K562 (cell line): ENCODE measurements at regions not wholly inside any gene's neighbourhood (a gene's known extent, or its start where the extent isn't known, plus 50 kb on each side); places are given as distances from the start of the nearest gene placed in this dataset.

Experiments used
- ATAC-seq: fragments of 200-7000 bp; cut with Tn5 transposase; 3 replicates; pipeline ENCODE4 v1.9.1; 2020; ENCODE audit warnings: moderate library complexity
- BruUV-seq: library from RNA; stranded (reverse); fragments of 400-500 nt; replicated peaks from 2 replicates; lab custom pipeline; 2021; lab: Mats Ljungman, UMichigan
- CTCF ChIA-PET: fragments of 300-600 bp; formaldehyde crosslinking; extraction: SDS; loops from one replicate; lab custom pipeline; 2021; ENCODE audit warnings: low intra/inter-chr PET ratio; lab: Yijun Ruan, JAX
- POLR2A ChIA-PET: fragments of 300-600, 350-650 bp; sonication (Branson Sonifier 250); formaldehyde crosslinking; extraction: SDS; loops from one replicate; lab custom pipeline; 2021; ENCODE audit warnings: antibody characterized with exemption, inconsistent platforms; lab: Yijun Ruan, JAX
- DNase-seq, 4 experiments: peaks; one replicate each; pipeline versions ENCODE4 v3.0.0 to v3.0.0-alpha.2; 2011 to 2018; ENCODE audit warnings: low spot score in 3 of 4, mixed read lengths in 3 of 4; ENCODE audit errors: extremely low read depth in 1 of 4
- FAIRE-seq: peaks from 2 replicates; lab custom pipeline; 2011; peaks lifted over from hg19 to GRCh38; lab: Jason Lieb, UNC
- H2AFZ ChIP-seq: 2 replicates; pipeline ENCODE4 v1.6.0; 2011; ENCODE audit warnings: low read depth, low read length, control low read depth, inconsistent platforms
- H3K27ac ChIP-seq: fragments of 200-600 bp; 3 replicates; pipeline ENCODE4 v1.8.0; 2011; ENCODE audit warnings: low read depth, mild to moderate bottlenecking, control low read depth, inconsistent platforms, low read length, moderate library complexity, mixed read lengths; ENCODE audit errors: extremely low read depth
- H3K27me3 ChIP-seq, 2 experiments: fragments of 300-600 bp in 1 of 2; 2 replicates in 1 of 2; 3 replicates in 1 of 2; pipeline versions ENCODE4 v1.6.0 to v1.8.0; 2011; ENCODE audit warnings: inconsistent platforms in 2 of 2, low read length in 2 of 2, mild to moderate bottlenecking in 1 of 2, mixed read lengths in 1 of 2, moderate library complexity in 1 of 2; ENCODE audit not compliant: control insufficient read depth in 2 of 2, insufficient read depth in 2 of 2
- H3K36me3 ChIP-seq: fragments of 300-600 bp; 3 replicates; pipeline ENCODE4 v1.8.0; 2011; ENCODE audit warnings: mild to moderate bottlenecking, low read length, inconsistent platforms; ENCODE audit not compliant: control insufficient read depth, insufficient read depth
- H3K4me1 ChIP-seq, 2 experiments: fragments of 200-600 bp in 1 of 2; replicated peaks in 1 of 2; 2 replicates in 1 of 2; 3 replicates in 1 of 2; pipeline versions ENCODE4 v1.5.1 to v1.8.0; 2011; ENCODE audit warnings: inconsistent platforms in 2 of 2, low read length in 2 of 2, mild to moderate bottlenecking in 1 of 2, mixed read lengths in 1 of 2, moderate library complexity in 1 of 2; ENCODE audit not compliant: control insufficient read depth in 2 of 2, insufficient read depth in 2 of 2
- H3K4me2 ChIP-seq: 2 replicates; pipeline ENCODE4 v1.6.1; 2011; ENCODE audit warnings: low read length, control low read depth, inconsistent platforms, mixed read lengths; ENCODE audit not compliant: insufficient read depth
- H3K4me3 ChIP-seq: fragments of 200-600 bp; sonication (generic), shearing (Covaris generic); 2 replicates; pipeline ENCODE4 v1.5.1; 2016; ENCODE audit warnings: control low read depth, inconsistent platforms
- H3K79me2 ChIP-seq: fragments of 200-600 bp; 3 replicates; pipeline ENCODE4 v1.8.0; 2011; ENCODE audit warnings: low read length, inconsistent platforms; ENCODE audit not compliant: control insufficient read depth, insufficient read depth
- H3K9ac ChIP-seq, 2 experiments: 2 replicates each; pipeline versions ENCODE4 v1.6.0 to v1.6.1; 2011; ENCODE audit warnings: low read depth in 2 of 2, low read length in 2 of 2, control low read depth in 1 of 2, inconsistent platforms in 1 of 2, mild to moderate bottlenecking in 1 of 2, mixed read lengths in 1 of 2; ENCODE audit not compliant: insufficient read depth in 1 of 2
- H3K9me1 ChIP-seq: one replicate; pipeline ENCODE4 v1.6.0; 2011; ENCODE audit warnings: inconsistent platforms, mild to moderate bottlenecking, low read length, moderate library complexity; ENCODE audit not compliant: control insufficient read depth, insufficient read depth
- H3K9me3 ChIP-seq: replicated peaks from 2 replicates; pipeline ENCODE4 v1.5.1; 2011; ENCODE audit warnings: low read depth, low read length, inconsistent platforms; ENCODE audit not compliant: control insufficient read depth, insufficient read depth
- H4K20me1 ChIP-seq: replicated peaks from 2 replicates; pipeline ENCODE4 v1.6.1; 2011; ENCODE audit warnings: low read length, inconsistent platforms, mixed read lengths; ENCODE audit not compliant: control insufficient read depth, insufficient read depth
- BRD4 ChIP-seq: fragments of 200-600 bp; sonication (generic); IDR thresholded peaks from 2 replicates; pipeline ENCODE4 v1.6.1; 2017; ENCODE audit warnings: inconsistent platforms
- GATAD2A ChIP-seq: fragments of 450-650 bp; IDR thresholded peaks from 2 replicates; pipeline ENCODE4 v1.6.1; 2017
- MED1 ChIP-seq: sonication (generic); formaldehyde crosslinking; IDR thresholded peaks from 2 replicates; pipeline ENCODE4 v1.8.1; 2023; ENCODE audit warnings: missing genetic modification reagents, borderline replicate concordance
- POLR2AphosphoS2 ChIP-seq: IDR thresholded peaks from 2 replicates; pipeline ENCODE4 v1.6.1; 2012; ENCODE audit warnings: low read length, improper control_type of control experiment
- RBM39 ChIP-seq: fragments of 200-400 bp; formaldehyde crosslinking; optimal IDR thresholded peaks from 2 replicates; pipeline ENCODE3; 2018; ENCODE audit warnings: low read depth, low read length
- ZNF124 ChIP-seq: sonication (generic); formaldehyde crosslinking; IDR thresholded peaks from 2 replicates; pipeline ENCODE4 v1.8.1; 2022; ENCODE audit warnings: missing genetic modification reagents
- WGBS: fragments of 100-300 bp; shearing (Covaris generic); methylation state at CpG from one replicate; pipeline ENCODE4 v1.1.6; 2016; ENCODE audit warnings: low coverage, mixed read lengths; ENCODE audit not compliant: insufficient coverage; ENCODE audit errors: missing lambda C conversion rate; 5-methylcytosine and 5-hydroxymethylcytosine counted together
- in situ Hi-C: fragments of 300-500 bp; cut with MboI; formaldehyde crosslinking; loops from 4 replicates; pipeline ENCODE4 v1.15.0; 2018; ENCODE audit warnings: inconsistent platforms, mixed read lengths
- intact Hi-C: fragments of 100-400 bp; cut with micrococcal nuclease; formaldehyde crosslinking; loops from 2 replicates; pipeline ENCODE4 v1.14.2; 2022
- TF ChIP-seq, protein P1 (sequence below): fragments of 150-350 bp; conservative IDR thresholded peaks from 2 replicates; pipeline ENCODE4 v1.6.1; 2014; ENCODE audit warnings: low read length
- TF ChIP-seq, protein P2 (sequence below): sonication (generic); formaldehyde crosslinking; IDR thresholded peaks from 2 replicates; pipeline ENCODE4 v1.8.0; 2022; ENCODE audit warnings: mild to moderate bottlenecking, missing genetic modification reagents

DNA sequence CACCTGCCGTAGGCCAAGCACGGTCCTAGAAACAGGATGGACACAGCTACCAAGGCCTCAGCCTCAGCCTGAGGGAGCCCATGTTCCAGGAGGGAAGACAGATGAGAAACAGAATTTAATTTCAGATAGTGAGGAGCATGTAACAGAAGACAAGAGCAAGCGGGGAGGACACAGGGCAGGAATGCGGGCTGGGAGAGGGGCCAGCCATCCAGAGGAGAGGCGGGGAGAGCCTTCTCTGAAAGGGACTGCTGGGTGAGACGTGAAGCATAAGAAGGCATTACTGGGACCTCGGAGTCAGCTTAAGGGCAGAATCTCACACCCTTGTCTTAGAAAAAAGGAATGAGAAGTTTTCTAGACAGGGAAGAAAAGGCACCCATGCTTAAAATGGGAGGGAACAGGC lies 271.7 kb upstream of the NSMCE3 start:
- 2% methylated on average over 5 of the region's 7 CpGs for WGBS
- BruUV-seq: no TSS peak
- no peak for FAIRE-seq
- ATAC-seq: no peak
- Histone ChIP-seq H3K9me3 (no peaks in the 10 kb centered on the region), H3K4me2 (no peak overlapping the region), H3K27ac (no peak overlapping the region), H2AFZ (no peak overlapping the region), H3K36me3 (no peaks in the 10 kb centered on the region), H3K9ac (no peak overlapping the region), H4K20me1 (no peaks in the 10 kb centered on the region), H3K27me3 (peaks cover 8 to 29% of the 10 kb centered on the region in 2 experiments)
- in situ Hi-C loops: no loop called here
- POLR2A ChIA-PET: no interaction called here
- no peak for DNase-seq
- TF ChIP-seq ZNF124 (CRISPR knock-in tag) (no peak), MED1 (no peak), BRD4 (no peak), POLR2AphosphoS2 (no peak), RBM39 (no peak), GATAD2A (no peak)
- TF ChIP-seq, protein P1, sequence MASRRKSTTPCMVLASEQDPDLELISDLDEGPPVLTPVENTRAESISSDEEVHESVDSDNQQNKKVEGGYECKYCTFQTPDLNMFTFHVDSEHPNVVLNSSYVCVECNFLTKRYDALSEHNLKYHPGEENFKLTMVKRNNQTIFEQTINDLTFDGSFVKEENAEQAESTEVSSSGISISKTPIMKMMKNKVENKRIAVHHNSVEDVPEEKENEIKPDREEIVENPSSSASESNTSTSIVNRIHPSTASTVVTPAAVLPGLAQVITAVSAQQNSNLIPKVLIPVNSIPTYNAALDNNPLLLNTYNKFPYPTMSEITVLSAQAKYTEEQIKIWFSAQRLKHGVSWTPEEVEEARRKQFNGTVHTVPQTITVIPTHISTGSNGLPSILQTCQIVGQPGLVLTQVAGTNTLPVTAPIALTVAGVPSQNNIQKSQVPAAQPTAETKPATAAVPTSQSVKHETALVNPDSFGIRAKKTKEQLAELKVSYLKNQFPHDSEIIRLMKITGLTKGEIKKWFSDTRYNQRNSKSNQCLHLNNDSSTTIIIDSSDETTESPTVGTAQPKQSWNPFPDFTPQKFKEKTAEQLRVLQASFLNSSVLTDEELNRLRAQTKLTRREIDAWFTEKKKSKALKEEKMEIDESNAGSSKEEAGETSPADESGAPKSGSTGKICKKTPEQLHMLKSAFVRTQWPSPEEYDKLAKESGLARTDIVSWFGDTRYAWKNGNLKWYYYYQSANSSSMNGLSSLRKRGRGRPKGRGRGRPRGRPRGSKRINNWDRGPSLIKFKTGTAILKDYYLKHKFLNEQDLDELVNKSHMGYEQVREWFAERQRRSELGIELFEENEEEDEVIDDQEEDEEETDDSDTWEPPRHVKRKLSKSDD: no peak
- TF ChIP-seq, protein P2, sequence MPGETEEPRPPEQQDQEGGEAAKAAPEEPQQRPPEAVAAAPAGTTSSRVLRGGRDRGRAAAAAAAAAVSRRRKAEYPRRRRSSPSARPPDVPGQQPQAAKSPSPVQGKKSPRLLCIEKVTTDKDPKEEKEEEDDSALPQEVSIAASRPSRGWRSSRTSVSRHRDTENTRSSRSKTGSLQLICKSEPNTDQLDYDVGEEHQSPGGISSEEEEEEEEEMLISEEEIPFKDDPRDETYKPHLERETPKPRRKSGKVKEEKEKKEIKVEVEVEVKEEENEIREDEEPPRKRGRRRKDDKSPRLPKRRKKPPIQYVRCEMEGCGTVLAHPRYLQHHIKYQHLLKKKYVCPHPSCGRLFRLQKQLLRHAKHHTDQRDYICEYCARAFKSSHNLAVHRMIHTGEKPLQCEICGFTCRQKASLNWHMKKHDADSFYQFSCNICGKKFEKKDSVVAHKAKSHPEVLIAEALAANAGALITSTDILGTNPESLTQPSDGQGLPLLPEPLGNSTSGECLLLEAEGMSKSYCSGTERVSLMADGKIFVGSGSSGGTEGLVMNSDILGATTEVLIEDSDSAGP (CRISPR knock-in tag): no peak
- TF ChIP-seq, all 486 proteins: peak for 0
- intact Hi-C loops: no loop called here
- no peaks in the 10 kb centered on the region for H3K9me1 ChIP-seq
- no peak overlapping the region for H3K4me3 ChIP-seq
- no peaks in the 10 kb centered on the region for H3K79me2 ChIP-seq
- CTCF ChIA-PET: no interaction called here
- H3K4me1 ChIP-seq: no peaks in the 10 kb centered on the region
